ENCODE measurements at regions not wholly inside any gene's neighbourhood (a gene's known extent, or its start where the extent isn't known, plus 50 kb on each side); places are given as distances from the start of the nearest gene placed in this dataset.

DNA sequence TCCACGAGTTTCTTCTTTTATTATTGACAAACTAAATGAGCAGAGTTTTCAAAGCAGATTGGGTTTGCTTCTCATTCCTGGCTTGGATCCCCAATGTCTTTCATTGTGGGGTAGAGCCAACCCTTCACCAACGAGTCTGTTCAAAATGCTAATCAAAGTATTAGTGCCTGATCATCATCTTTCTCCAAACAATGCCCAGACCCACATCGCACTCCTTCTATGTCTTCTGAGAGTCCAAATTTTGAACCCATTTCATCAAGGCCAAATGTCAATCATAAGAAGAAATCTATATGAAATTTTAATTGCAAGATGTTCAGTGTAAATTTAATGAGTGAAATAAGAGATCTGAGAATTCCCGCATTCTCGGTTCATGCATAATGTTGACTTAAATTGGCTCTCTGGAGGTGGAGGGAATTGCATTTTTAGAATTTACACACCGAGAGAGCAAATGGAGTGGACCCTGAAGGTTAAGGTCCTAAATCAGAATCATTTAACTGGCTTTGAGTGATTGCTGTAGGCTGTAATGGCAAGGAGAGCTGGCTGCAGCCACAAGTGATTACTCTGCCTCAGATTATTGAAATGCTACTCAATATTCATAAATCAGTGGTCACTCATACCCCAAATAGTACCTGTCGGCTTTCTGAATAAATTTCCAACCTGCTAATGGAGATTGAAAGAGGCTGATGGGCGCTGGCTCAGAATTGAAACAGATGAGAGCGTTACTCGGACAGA lies 602.9 kb downstream of the TYW1 start:
- TF ChIP-seq CTCF (IDR thresholded peaks at IDR 0.05; ENCODE audit: low read depth, low read length, missing input control): no peak
- TF ChIP-seq NR2F2 (IDR thresholded peaks at IDR 0.05): no peak
- TF ChIP-seq SP1 (IDR thresholded peaks at IDR 0.05): no peak
- no peak for TF ChIP-seq FOXA1 (IDR thresholded peaks at IDR 0.05)
- TF ChIP-seq GABPA (IDR thresholded peaks at IDR 0.05 in 1 of 2, conservative IDR thresholded peaks at IDR 0.05 in 1 of 2): no peak
- TF ChIP-seq JUND (IDR thresholded peaks at IDR 0.05): no peak
